ENCODE measurements at regions not wholly inside any gene's neighbourhood (a gene's known extent, or its start where the extent isn't known, plus 50 kb on each side); places are given as distances from the start of the nearest gene placed in this dataset.

DNA sequence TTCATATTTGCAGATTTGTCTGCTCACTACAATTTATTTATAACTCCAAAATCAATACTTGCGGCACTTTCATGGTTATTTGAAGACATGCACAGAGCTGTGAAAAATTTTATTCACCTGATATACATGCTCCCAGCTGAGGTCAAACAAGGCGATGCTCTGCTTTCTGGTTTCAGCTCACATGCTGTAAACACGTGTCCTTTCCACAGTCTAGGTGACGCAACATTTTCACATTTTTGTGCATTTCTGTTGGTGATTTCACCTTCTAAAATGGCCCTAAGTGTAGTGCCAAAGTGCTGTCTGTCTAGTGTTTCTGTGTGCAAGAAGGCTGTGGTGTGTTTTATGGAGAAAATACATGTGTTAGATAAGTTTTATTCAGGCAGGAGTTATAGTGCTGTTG lies 650.5 kb downstream of the RNF144B start:
- no peak for DNase-seq (ENCODE audit: low read depth)

DNA sequence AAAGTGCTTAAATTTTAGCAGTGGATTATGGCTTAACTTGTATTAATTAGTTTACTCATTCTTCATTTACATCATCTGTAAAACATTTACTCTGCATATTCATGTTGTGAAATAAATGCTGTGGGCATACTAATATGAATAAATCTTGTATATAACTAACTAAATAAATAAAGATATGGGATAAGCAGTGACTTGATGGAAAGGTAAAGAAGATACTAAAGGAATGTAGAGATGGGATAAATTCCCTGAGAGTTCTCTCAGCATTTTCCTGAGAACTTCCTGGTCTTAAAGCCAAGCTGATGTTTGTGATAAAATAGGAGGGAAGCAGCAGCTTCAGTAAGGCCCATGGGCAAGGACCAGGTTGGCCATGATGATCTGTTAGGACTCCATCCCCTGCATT lies 652.1 kb downstream of the RNF144B start:
- DNase-seq (ENCODE audit: low read depth): no peak

DNA sequence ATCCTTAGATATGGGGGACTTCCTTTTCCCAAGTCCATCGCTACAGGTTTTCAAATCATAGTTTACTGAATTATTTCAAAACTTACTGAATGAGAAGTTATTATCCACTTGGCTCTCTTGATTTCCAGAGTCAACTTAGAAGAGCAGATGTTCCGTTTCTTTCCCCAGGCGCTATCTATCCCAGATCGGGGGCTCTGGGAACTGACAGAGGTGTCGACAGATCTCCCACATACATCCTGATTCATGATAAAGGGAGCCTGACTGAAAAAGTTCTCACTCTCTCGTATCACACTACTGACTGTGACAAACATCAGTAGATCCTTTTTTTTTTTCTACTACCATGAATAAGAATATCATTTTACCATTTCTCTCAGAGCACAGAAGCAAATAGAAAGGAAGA lies 654.8 kb downstream of the RNF144B start:
- no peak for DNase-seq (ENCODE audit: low read depth)

DNA sequence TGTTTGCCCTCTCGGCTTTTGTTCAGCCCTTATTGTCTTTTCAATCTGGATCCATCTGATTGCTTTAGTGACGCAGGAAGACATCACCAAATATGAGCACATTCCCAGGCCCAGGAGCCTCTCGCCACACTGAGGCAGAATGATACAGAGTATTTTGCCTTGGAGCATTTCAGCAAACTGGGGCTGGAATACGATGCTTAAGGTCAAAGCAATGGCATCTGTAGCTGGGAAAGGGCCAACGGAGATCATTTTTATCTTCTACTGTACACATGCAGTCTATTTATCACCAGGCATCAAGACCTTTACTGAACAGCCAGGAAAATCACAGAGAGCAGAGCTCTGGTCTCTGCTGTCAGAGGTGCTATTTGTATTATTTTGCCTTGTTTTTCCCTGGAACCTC lies 655.3 kb downstream of the RNF144B start:
- DNase-seq (ENCODE audit: low read depth): no peak

DNA sequence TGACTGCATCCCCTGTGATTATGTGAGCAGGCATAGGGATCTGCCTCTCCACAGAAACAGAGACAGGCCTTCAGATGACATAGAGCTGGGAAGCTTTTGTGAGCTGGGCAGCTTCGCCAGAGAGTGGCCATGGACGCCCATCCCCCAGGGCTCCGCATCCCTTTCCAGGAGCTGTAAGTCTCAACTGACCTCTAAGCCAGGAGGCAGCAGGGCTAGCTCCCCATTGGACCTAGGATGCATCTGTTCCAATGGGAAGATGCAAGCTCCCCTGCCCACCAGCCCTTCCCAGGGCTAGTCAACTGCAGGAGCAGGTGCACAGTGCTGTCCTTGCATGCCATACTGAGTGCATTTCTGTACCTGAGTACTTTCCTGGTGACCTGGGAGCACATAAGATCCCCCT lies 663.6 kb downstream of the RNF144B start:
- no peak for DNase-seq (ENCODE audit: low read depth)

DNA sequence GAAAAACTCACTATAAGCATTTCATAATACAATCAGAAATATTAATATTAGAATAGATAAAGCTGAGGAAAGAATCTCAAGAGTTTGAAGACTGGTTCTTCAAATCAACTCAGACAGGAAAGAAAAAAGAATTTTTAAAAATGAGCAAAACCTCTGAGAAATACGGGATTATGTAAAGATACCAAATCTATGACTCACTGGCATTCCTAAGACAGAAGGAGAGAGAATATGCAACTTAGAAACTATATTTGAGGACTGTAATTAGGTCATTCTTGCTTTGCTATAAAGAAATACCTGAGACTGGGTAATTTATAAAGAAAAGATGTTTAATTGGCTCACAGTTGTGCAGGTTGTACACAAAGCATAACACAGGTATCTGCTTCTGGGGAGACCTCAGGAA lies 665.1 kb downstream of the RNF144B start:
- no peak for DNase-seq (ENCODE audit: low read depth)

DNA sequence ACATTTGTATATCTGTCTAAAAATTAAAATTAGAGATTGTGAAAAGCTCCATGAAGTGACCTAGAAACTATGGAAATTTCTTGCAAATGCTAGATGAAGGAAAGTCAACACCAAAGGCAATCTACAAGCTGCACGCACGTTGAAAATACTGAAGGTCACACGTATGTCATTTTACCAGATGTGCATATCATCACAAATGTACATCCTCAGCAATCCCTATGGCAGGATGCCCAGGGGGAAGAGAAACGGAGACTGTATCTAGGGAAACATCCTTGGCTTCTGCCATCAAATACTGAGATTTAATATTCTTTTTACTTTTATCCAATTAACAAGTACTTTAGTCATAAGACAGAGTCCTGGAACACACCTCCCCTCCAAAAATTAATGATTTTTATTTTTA lies 672.0 kb downstream of the RNF144B start:
- no peak for DNase-seq (ENCODE audit: low read depth)

DNA sequence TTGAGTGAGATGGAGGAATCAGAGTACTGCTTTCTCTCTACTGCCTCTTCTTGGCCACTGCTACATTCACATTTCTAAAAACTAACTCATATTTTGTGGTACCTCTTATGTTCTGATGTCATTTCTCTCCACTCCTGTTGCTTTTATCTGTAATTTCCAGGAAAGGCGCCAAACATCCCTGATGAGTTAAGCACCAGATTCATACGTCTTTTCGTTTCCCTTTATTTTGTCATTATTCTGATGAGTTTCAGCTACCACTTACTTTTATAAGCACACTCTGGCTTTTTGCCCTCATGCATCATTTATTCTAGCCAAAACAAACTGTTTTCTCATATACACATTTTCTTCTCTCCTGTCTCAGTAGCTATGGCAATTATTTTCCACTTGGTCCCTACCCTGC lies 680.0 kb downstream of the RNF144B start:
- no peak for DNase-seq (ENCODE audit: low read depth)

DNA sequence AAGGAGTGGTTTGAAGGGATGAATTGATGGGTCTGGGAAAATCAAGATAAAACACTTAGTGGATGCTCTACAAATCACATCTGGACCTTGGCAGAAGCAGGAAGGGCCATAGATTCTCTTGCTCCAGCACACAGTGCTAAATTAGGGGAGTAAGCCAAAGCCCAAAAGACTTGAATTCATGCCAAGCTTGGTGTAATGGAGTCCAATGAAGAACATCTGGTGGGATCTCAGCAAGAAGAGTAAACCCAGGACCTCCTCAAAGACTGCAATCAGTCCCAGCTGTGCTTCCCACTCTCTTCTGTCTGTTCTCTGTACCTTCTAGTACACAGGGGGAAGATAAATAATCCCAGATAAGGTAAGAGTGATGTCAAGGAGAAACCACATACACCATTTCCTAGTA lies 683.4 kb downstream of the RNF144B start:
- peak; percentile 1 for DNase-seq (ENCODE audit: low read depth)

DNA sequence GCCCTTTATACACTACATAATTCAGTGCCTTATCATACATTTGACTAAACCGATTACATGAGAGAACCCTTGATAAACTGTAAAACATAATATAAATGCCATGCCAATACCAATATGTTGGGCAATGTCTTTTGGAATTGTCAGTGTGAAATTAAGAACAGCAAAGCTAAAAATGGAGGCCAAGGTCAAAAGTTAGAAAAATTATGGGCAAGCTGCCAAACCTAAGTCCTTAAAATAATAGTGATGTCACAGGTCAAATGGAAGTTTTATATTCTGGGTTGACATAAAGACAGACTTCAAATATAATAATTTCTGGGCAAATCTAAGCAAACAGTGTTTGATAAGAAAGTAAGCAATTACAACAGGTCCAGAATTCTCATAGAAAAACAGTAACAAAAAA lies 696.7 kb downstream of the RNF144B start:
- DNase-seq (ENCODE audit: low read depth): no peak

DNA sequence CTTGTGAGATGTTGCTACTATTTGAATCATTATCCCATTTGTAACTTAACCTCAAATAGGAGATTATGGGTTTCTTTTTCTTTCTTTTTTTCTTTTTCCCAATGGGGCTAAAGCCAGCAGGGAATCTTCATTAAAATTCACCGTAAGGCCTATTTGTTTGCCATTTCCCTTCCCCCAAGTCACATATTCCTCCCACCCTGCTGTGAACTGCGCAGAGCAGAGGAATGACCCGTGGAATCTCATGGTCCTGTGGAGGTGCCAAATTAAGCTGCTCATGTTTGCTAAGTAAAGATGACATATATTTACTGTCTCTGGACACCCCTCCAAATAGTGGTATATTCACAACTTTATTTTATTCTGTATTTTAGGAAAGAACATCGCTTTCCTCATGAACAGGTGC lies 699.3 kb downstream of the RNF144B start:
- no peak for DNase-seq (ENCODE audit: low read depth)

DNA sequence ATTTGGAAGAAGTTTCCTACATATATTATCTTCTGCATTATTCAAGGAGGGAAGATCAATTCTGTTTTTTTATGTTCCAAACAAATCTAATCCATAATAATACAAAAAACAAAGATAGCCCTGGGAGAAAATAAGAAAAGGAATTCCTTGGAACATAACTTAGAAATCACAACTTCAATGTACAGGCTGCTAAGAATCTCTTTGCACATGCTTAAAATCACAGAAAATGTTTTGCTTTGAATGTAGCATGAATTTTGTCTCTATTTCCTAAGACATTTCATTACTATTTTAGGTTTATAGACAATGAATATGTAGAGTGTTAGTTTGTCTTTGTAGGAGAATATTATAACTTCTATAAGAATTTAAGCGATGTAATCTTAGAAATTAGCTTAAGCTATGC lies 700.1 kb downstream of the RNF144B start:
- no peak for DNase-seq (ENCODE audit: low read depth)

DNA sequence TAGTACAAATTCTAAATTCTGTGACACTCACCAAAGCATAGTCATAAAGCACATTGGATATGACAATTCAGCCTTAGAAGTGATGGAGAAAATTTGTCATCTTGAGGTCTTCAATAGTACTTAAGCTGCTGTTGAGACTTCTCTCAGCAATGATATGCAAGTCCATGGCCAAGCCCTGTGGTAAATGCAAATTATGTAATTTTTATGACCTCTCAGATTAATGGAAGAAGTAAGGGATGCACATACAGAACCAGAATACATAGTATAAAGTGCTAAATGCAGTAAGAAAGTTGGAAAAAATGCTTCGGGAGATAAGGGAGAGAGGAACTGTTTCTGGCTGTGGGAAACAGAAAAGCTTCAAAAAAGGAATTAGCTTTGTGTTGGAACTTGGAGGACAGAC lies 700.7 kb downstream of the RNF144B start:
- DNase-seq (ENCODE audit: low read depth): no peak

DNA sequence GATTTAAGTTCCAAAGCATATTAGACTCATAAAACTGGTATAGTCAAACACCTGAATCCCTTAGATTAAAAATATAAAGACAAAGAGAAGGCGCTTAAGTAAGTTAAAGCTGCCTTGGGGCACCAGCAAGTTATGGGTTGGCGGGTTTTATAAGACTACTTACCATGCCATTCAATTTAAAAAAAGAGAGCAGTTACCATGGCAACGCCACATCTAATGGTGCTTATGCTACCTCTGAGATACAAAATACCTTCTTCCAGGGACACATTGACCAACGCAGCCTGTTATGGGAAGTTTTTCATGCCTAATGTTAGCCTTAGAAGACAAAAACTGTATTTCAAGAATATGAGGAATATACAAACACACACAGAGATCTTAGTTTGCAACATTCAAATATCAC lies 713.6 kb downstream of the RNF144B start:
- DNase-seq (ENCODE audit: low read depth): no peak

DNA sequence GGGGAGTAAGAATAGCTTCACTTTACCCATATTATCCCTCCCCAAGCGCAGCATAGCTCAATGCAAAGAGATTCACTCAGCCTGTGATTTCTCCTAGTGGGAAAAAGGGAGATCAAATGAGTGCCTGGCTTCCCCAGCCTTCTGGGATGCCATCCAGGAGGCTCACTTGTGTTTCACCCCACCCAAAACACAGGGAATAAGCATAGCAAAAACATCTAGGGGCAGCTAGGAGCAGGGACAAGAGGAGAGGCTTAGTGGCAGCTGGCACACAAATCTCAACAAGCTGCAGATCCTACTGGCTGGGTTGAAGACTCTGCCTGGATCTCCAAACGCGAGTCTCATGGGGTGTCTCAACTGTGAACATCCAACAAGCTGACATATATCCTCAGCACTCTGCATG lies 715.8 kb downstream of the RNF144B start:
- no peak for DNase-seq (ENCODE audit: low read depth)

DNA sequence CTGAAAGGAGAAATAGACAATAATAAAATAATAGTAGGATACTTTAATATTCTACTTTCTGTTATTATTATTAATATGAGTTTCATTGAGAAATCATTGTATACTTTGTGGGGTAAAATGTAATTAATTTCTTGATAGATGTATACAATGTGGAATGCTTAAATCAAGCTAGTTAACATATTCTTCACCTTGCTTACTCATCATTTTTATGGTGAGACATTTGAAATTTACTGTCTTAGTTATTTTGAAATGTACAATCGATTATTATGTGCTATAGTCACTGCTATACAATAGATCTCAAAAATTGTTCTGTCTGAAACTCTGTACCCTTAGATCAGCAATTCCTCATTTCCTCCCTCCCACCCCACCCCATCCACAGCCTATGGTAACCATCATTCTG lies 720.3 kb downstream of the RNF144B start:
- DNase-seq (ENCODE audit: low read depth): no peak

DNA sequence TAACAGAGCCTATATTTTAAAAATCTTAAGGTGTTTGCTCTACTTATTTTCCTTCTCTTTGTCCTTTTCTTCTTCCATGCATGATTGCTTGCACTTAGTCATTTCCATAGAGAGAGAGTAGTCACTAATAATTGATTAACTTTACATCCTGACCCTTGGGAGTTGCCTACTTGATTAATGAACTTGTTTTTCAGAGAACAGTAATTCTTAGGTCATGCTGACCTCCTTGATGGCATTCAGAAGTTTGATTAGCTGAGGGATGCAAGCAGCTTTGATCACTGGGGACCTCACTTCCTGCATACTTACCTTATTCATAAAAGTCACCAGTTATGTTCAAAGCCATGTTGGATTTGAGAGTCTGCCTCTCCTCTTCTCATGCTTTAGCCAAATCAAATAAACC lies 715.6 kb upstream of the ID4 start:
- no peak for DNase-seq (ENCODE audit: low read depth)

DNA sequence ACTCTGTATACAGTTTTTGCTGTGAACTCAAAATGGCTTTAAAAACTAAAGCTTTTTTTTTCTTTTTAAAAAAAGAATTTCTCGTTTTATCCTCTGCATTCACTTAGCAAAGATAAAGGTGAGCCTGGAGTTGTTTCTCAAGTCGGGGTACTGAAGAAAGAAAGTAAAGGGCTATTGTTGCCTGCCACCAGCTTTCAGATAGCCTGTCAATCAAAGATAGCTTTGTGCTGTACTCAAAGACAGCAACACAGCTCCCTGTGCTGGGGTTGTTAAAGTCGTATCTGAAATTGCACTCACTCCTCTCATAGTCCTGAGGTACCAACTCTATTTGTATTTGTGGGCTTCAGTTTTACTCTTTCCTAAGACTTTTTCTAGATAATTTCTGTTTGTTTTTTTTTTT lies 710.1 kb upstream of the ID4 start:
- DNase-seq (ENCODE audit: low read depth): no peak

DNA sequence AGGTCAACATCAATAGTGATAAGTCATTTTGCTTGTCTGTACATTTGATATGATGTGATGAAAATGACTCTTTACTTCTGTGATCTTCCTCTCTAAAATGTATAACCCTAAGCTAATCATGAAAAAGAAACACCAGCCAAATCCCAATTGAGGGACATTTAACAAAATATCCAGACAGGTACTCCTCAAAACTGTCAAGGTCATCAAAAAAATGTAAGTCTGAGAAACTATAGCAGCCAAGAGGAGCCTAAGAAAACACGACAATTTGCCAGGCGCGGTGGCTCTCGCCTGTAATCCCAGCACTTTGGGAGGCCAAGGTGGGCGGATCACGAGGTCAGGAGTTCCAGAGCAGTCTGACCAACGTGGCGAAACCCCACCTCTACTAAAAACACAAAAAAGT lies 708.5 kb upstream of the ID4 start:
- DNase-seq (ENCODE audit: low read depth): no peak

DNA sequence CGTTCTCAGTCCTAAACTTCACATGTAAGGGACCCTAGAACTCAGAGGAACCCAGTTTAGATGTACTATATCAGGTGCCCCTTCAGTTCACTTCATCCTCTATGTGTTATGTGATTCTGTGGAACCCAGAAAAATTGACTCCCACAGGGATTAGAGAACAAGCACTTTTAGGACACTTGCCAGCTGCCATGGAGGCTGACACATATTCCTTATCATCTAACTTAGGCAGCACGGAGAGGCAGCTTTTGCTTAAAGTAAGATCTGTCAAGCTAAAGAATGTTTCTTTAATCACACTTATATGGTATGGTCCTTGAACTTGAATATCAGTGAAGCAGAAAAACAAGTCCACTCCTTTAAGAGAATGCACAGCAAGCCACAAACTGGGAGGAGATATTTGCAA lies 701.5 kb upstream of the ID4 start:
- DNase-seq (ENCODE audit: low read depth): no peak

DNA sequence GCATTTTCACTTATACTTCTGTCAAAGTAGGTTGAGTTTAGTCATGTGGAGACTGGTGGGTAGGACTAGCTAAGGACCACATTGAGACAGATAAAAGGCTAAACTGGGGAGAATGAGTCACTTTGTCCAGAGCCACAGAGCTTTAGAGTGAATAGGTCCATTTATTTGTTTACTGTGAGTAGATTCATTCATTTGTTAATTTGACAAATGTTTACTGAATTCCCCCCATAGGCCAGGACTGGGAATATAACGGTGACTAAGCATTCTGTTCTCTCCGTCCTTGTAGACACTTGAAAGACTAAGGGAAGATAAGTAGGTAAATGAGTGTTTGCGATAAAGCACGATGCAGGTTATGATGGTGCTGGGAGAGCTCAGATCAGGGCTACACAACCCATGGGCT lies 699.7 kb upstream of the ID4 start:
- no peak for DNase-seq (ENCODE audit: low read depth)

DNA sequence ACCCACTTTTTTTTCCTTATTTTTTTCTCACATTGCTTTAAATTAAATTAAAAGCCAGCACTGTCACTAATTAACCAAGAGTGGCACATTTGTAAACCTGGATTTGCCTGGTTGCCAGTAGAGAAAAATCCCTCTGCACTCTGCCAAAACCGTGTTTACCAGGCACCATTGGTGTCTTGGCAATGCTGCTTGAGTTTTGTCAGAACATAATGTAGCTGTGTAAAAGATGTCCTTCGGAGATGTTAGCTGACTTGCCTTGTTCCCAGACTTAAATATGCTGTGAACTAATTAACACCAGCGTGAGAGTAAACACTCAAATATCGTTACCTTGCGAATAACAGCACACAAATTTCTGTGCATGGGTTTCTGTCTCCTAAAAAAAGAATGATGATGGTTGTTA lies 694.9 kb upstream of the ID4 start:
- DNase-seq (ENCODE audit: low read depth): no peak

DNA sequence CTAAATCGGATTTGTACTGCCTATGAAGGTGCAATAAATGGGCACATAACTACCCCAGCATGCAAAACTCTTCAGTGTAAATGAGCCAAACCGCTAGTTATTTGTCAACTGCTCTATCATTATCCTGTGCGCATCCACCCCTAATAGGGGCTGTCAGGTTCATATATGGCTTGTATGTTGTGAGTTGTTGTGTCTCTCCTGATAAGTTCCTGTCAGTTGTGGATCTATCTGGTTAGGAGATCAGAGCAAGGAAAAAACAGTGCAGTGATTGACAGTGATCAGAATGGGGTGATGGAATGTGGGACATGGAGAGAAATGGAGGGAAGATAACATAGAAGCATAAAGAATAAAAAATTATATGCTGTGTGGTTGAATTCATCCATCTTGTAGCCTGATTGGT lies 686.9 kb upstream of the ID4 start:
- DNase-seq (ENCODE audit: low read depth): no peak

DNA sequence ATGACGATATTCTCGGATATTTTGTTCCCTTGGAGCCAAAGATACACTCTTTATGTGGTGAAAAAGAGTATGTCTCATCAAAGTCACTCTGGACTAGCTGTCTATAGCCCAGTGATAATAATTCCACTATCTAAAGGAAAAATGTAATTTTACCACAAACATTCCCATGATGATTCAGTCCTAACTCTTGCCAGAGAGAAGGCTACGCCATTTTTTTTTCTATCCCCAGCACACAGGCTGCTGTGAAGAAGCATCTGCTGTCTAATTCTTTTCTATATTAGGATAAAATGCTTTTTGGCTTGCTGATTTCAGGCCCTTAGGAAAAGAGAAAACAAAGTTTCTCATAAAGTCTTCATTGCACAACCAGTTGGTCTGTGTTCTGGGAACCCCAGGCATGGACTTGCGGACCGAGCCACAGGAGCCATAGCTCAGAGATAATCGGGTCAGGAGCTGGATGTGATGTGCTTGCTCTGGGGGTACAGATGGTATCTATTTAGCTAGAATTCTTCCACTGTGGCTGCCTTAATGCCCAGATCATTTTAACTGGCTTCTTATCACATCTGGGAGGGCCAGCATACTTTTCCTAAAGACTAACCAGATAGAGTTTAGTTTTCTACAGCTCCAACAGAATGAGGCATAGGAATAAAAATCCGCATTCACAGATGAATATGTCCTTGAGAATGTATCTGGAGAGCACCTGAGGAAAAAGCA lies 683.7 kb upstream of the ID4 start:
- no peak for DNase-seq (ENCODE audit: low read depth)

DNA sequence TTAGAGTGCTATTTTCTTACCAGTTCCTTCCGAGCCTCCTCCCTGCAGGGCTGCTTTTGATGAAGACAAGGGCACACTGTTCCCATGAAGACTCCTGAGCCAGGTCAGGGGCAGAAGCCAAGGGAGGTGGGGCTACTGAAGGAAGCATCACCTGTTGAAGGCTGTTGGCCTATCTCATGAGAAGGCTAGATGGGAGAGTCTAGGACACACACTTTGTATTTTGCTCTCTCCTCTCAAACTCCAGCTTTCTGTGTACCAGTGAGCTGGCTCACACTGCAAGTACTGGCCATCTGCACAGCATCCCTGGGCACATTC lies 683.2 kb upstream of the ID4 start:
- no peak for DNase-seq (ENCODE audit: low read depth)

All from fibroblast of the conjunctiva (primary cell).